ENCODE measurements at regions not wholly inside any gene's neighbourhood (a gene's known extent, or its start where the extent isn't known, plus 50 kb on each side); places are given as distances from the start of the nearest gene placed in this dataset.

DNA sequence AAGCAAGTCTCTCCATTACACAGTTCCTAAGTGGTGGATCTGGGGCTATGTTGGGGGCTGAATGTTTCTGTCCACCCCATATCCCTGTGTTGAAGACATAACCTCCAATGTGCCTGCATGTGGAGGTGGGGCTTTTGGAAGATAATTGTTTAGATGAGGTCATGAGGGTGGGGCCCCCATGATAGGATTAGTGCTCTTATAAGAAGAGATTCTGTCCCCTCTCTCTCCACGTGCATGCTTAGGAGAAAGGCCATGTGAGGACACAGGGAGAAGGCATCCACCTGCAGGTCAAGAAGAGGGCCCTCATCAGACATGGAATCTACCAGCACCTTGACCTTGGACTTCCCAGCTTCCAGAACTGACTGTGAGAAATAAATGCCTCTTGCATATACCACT is 231.0 kb upstream of the CHRNA7 start:
- intact Hi-C loops (cut with micrococcal nuclease) = no loop called here
- Mint-ChIP-seq H3K27me3 (no peaks in the 10 kb centered on the region), H3K9me3 (no peaks in the 10 kb centered on the region), H3K4me1 (no peaks in the 10 kb centered on the region), H3K4me3 (no peak overlapping the region), H3K36me3 (ENCODE audit: low read depth) (no peaks in the 10 kb centered on the region), H3K27ac (no peak overlapping the region)
- no peak for DNase-seq

GRCh38 chr15:31799715-31800321 is 230.5 kb upstream of the CHRNA7 start:
- H3K27ac Mint-ChIP-seq = no peak overlapping the region
- H3K27me3 Mint-ChIP-seq = peaks cover under 1% of the 10 kb centered on the region
- DNase-seq = no peak
- intact Hi-C loops (cut with micrococcal nuclease) = no loop called here
- H3K4me1 Mint-ChIP-seq = no peaks in the 10 kb centered on the region
- H3K4me3 Mint-ChIP-seq = no peak overlapping the region
- H3K9me3 Mint-ChIP-seq = no peaks in the 10 kb centered on the region
- H3K36me3 Mint-ChIP-seq (ENCODE audit: low read depth) = no peaks in the 10 kb centered on the region

GRCh38 chr15:31801152-31801551 is 229.2 kb upstream of the CHRNA7 start:
- no peak overlapping the region for H3K4me3 Mint-ChIP-seq

GRCh38 chr15:31802761-31803160 is 227.6 kb upstream of the CHRNA7 start:
- no peaks in the 10 kb centered on the region for H3K4me1 Mint-ChIP-seq
- no peak overlapping the region for H3K27ac Mint-ChIP-seq
- H3K27me3 Mint-ChIP-seq = peaks cover 2% of the 10 kb centered on the region
- no peaks in the 10 kb centered on the region for H3K9me3 Mint-ChIP-seq
- no peak overlapping the region for H3K4me3 Mint-ChIP-seq
- DNase-seq = no peak
- no peaks in the 10 kb centered on the region for H3K36me3 Mint-ChIP-seq (ENCODE audit: low read depth)
- intact Hi-C loops (cut with micrococcal nuclease) = no loop called here

More at GRCh38 chr15:31801152-31801551, 229.2 kb upstream of the CHRNA7 start:
- peaks cover 2% of the 10 kb centered on the region for H3K27me3 Mint-ChIP-seq
- H3K27ac Mint-ChIP-seq = no peak overlapping the region
- H3K9me3 Mint-ChIP-seq = no peaks in the 10 kb centered on the region
- intact Hi-C loops (cut with micrococcal nuclease) = no loop called here
- no peak for DNase-seq
- no peaks in the 10 kb centered on the region for H3K4me1 Mint-ChIP-seq
- H3K36me3 Mint-ChIP-seq (ENCODE audit: low read depth) = no peaks in the 10 kb centered on the region

GRCh38 chr15:31803388-31803884 is 226.9 kb upstream of the CHRNA7 start:
- no peak overlapping the region for H3K4me3 Mint-ChIP-seq
- no peak overlapping the region for H3K27ac Mint-ChIP-seq
- no peaks in the 10 kb centered on the region for H3K9me3 Mint-ChIP-seq
- peaks cover 2% of the 10 kb centered on the region for H3K27me3 Mint-ChIP-seq
- no peaks in the 10 kb centered on the region for H3K4me1 Mint-ChIP-seq
- DNase-seq = no peak
- intact Hi-C loops (cut with micrococcal nuclease) = no loop called here
- no peaks in the 10 kb centered on the region for H3K36me3 Mint-ChIP-seq (ENCODE audit: low read depth)

GRCh38 chr15:31805090-31805662 is 225.1 kb upstream of the CHRNA7 start:
- DNase-seq = no peak
- H3K27ac Mint-ChIP-seq = no peak overlapping the region
- peaks cover 2% of the 10 kb centered on the region for H3K27me3 Mint-ChIP-seq
- intact Hi-C loops (cut with micrococcal nuclease) = no loop called here
- H3K4me3 Mint-ChIP-seq = no peak overlapping the region
- H3K36me3 Mint-ChIP-seq (ENCODE audit: low read depth) = no peaks in the 10 kb centered on the region
- H3K9me3 Mint-ChIP-seq = no peaks in the 10 kb centered on the region
- no peaks in the 10 kb centered on the region for H3K4me1 Mint-ChIP-seq

DNA sequence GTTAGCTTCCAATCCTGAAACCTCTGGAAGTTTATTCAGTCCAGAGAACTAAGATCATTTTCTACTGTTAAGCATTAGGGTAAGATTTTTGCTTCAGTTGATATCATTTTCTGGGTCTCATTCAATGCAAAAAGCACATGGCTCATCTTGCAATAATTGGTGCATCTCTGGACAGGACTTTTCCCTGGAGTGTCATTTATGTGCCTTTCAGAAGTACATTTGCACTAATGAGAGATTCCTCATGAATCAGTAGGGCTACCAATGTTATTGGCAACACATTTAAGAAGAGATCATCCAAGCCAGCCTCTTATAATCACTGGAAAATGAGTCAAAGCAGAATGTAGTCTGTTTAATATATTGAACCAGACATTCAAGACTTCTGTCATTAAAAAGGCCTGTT is 224.2 kb upstream of the CHRNA7 start:
- Mint-ChIP-seq H3K9me3 (no peaks in the 10 kb centered on the region), H3K27me3 (peaks cover 2% of the 10 kb centered on the region), H3K4me1 (no peaks in the 10 kb centered on the region), H3K36me3 (ENCODE audit: low read depth) (no peaks in the 10 kb centered on the region), H3K27ac (no peak overlapping the region), H3K4me3 (no peak overlapping the region)
- intact Hi-C loops (cut with micrococcal nuclease) = no loop called here
- no peak for DNase-seq

GRCh38 chr15:31811641-31812040 is 218.7 kb upstream of the CHRNA7 start:
- intact Hi-C loops (cut with micrococcal nuclease) = no loop called here
- Mint-ChIP-seq H3K4me1 (no peaks in the 10 kb centered on the region), H3K27ac (no peak overlapping the region), H3K27me3 (no peaks in the 10 kb centered on the region), H3K9me3 (no peaks in the 10 kb centered on the region), H3K36me3 (ENCODE audit: low read depth) (no peaks in the 10 kb centered on the region), H3K4me3 (no peak overlapping the region)
- no peak for DNase-seq

- Mint-ChIP-seq H3K4me1 (no peaks in the 10 kb centered on the region), H3K27ac (no peak overlapping the region), H3K27me3 (peaks cover 3% of the 10 kb centered on the region), H3K9me3 (no peaks in the 10 kb centered on the region), H3K36me3 (ENCODE audit: low read depth) (no peaks in the 10 kb centered on the region), H3K4me3 (no peak overlapping the region)
- DNase-seq = no peak
- intact Hi-C loops (cut with micrococcal nuclease) = no loop called here
Observed at GRCh38 chr15:31814082-31814481, 216.2 kb upstream of the CHRNA7 start.

GRCh38 chr15:31815411-31816155 is 214.7 kb upstream of the CHRNA7 start:
- no peak for DNase-seq
- Mint-ChIP-seq H3K4me3 (no peak overlapping the region), H3K27me3 (peaks cover 8% of the 10 kb centered on the region), H3K27ac (no peak overlapping the region), H3K4me1 (no peaks in the 10 kb centered on the region), H3K36me3 (ENCODE audit: low read depth) (no peaks in the 10 kb centered on the region), H3K9me3 (no peaks in the 10 kb centered on the region)
- intact Hi-C loops (cut with micrococcal nuclease) = no loop called here

- H3K36me3 Mint-ChIP-seq (ENCODE audit: low read depth) = no peaks in the 10 kb centered on the region
- no peak for DNase-seq
- H3K9me3 Mint-ChIP-seq = peaks cover 4% of the 10 kb centered on the region
- H3K4me1 Mint-ChIP-seq = no peaks in the 10 kb centered on the region
- no peak overlapping the region for H3K4me3 Mint-ChIP-seq
- H3K27me3 Mint-ChIP-seq = peaks cover 8% of the 10 kb centered on the region
- no peak overlapping the region for H3K27ac Mint-ChIP-seq
- intact Hi-C loops (cut with micrococcal nuclease) = no loop called here
Observed at GRCh38 chr15:31822463-31822862, 207.9 kb upstream of the CHRNA7 start.

DNA sequence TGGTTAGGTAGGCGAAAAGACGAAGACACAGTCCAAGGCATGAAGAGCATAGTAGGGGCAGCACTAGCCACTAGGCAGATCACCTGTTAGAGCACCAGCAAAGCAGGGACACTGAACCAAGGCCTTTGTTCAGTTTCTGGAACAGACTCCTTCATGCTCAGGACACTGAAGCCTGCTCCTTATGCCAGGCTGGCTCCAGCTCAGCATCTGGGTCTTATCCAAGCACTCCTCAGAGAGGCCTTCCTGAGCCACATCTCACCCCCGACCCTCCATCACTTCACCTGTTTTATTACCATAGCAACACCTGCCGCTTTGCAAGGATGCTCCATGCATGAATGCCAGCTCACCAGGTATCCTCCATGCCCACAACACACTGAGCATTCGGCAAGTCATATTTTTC is 206.3 kb upstream of the CHRNA7 start:
- intact Hi-C loops (cut with micrococcal nuclease) = no loop called here
- H3K9me3 Mint-ChIP-seq = peaks cover 4% of the 10 kb centered on the region
- H3K27ac Mint-ChIP-seq = no peak overlapping the region
- no peaks in the 10 kb centered on the region for H3K36me3 Mint-ChIP-seq (ENCODE audit: low read depth)
- H3K4me1 Mint-ChIP-seq = no peaks in the 10 kb centered on the region
- H3K4me3 Mint-ChIP-seq = no peak overlapping the region
- no peak for DNase-seq
- H3K27me3 Mint-ChIP-seq = peaks cover 5% of the 10 kb centered on the region

GRCh38 chr15:31828594-31828993 is 201.7 kb upstream of the CHRNA7 start:
- H3K4me3 Mint-ChIP-seq = no peak overlapping the region
- H3K9me3 Mint-ChIP-seq = peaks cover 4% of the 10 kb centered on the region
- no peaks in the 10 kb centered on the region for H3K36me3 Mint-ChIP-seq (ENCODE audit: low read depth)
- no peak overlapping the region for H3K27ac Mint-ChIP-seq
- intact Hi-C loops (cut with micrococcal nuclease) = no loop called here
- peaks cover 1% of the 10 kb centered on the region for H3K27me3 Mint-ChIP-seq
- no peak for DNase-seq
- no peaks in the 10 kb centered on the region for H3K4me1 Mint-ChIP-seq

DNA sequence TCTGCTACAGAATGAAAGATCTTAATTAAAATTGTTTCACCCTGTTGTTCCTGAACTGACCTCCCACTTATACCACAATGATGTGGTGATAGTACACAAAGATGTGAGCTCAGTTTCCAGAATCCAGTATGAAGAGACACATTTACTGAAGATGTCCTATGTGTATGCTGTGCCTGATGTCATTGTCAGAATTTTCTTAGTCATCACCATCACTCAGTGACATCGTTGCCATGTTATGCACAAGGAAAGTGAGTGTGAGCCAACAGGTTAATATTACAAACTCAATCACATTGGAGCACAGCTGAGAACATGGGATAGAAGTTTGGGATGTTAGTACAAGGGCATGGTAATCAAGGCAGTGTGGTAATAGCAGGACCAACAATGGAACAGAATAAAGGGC is 199.7 kb upstream of the CHRNA7 start:
- DNase-seq = no peak
- H3K27ac Mint-ChIP-seq = no peak overlapping the region
- peaks cover 4% of the 10 kb centered on the region for H3K9me3 Mint-ChIP-seq
- peaks cover 5% of the 10 kb centered on the region for H3K27me3 Mint-ChIP-seq
- H3K4me3 Mint-ChIP-seq = no peak overlapping the region
- no peaks in the 10 kb centered on the region for H3K4me1 Mint-ChIP-seq
- intact Hi-C loops (cut with micrococcal nuclease) = no loop called here
- H3K36me3 Mint-ChIP-seq (ENCODE audit: low read depth) = no peaks in the 10 kb centered on the region

Data from activated CD4-positive, alpha-beta T cell treated with anti-CD3 and anti-CD28 coated beads, Interleukin-2, amount 10 ng/mL, durations not matched to agents 24 days and 14 days (primary cell).